ENCODE measurements at regions not wholly inside any gene's neighbourhood (a gene's known extent, or its start where the extent isn't known, plus 50 kb on each side); places are given as distances from the start of the nearest gene placed in this dataset.

DNA sequence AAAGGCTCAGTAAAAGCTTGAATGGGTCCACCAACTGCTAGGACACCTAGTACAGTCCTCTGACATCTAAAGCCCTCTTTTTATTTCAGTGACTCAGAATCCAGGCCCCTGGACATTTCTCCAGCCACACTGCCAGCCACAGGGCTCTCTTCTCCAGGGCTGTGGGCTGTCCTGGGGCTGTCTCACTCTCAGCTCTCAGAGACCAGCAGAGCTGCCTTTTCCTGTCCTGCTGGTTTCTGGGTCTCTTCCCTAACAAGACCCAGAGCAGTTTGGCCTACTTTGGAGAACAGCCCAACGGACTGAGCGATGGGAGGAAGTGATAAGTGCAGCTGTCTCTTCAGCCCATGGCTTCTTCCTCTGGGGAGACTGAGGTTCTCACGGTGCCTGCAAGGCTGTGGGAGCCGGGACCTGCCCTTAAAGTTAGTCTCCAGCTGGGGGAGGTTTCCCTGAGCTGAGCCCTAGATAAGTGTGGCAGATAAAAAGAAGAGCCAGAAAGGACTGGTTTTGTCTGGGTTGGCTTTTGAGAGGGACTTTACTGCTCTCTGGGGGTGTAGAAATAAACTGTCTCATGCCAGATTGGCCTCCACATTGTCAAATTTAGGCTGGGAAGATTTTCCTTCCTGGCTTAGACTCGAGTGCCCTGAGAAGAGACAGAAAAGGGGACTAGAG lies 979.8 kb downstream of the VRK1 start:
- TF ChIP-seq, protein P1, sequence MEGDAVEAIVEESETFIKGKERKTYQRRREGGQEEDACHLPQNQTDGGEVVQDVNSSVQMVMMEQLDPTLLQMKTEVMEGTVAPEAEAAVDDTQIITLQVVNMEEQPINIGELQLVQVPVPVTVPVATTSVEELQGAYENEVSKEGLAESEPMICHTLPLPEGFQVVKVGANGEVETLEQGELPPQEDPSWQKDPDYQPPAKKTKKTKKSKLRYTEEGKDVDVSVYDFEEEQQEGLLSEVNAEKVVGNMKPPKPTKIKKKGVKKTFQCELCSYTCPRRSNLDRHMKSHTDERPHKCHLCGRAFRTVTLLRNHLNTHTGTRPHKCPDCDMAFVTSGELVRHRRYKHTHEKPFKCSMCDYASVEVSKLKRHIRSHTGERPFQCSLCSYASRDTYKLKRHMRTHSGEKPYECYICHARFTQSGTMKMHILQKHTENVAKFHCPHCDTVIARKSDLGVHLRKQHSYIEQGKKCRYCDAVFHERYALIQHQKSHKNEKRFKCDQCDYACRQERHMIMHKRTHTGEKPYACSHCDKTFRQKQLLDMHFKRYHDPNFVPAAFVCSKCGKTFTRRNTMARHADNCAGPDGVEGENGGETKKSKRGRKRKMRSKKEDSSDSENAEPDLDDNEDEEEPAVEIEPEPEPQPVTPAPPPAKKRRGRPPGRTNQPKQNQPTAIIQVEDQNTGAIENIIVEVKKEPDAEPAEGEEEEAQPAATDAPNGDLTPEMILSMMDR (IDR thresholded peaks at IDR 0.05; ENCODE audit: insufficient read depth, low read length), result no peak
- TF ChIP-seq GABPA (IDR thresholded peaks at IDR 0.05; ENCODE audit: low read depth), result no peak
- TF ChIP-seq, protein P2, sequence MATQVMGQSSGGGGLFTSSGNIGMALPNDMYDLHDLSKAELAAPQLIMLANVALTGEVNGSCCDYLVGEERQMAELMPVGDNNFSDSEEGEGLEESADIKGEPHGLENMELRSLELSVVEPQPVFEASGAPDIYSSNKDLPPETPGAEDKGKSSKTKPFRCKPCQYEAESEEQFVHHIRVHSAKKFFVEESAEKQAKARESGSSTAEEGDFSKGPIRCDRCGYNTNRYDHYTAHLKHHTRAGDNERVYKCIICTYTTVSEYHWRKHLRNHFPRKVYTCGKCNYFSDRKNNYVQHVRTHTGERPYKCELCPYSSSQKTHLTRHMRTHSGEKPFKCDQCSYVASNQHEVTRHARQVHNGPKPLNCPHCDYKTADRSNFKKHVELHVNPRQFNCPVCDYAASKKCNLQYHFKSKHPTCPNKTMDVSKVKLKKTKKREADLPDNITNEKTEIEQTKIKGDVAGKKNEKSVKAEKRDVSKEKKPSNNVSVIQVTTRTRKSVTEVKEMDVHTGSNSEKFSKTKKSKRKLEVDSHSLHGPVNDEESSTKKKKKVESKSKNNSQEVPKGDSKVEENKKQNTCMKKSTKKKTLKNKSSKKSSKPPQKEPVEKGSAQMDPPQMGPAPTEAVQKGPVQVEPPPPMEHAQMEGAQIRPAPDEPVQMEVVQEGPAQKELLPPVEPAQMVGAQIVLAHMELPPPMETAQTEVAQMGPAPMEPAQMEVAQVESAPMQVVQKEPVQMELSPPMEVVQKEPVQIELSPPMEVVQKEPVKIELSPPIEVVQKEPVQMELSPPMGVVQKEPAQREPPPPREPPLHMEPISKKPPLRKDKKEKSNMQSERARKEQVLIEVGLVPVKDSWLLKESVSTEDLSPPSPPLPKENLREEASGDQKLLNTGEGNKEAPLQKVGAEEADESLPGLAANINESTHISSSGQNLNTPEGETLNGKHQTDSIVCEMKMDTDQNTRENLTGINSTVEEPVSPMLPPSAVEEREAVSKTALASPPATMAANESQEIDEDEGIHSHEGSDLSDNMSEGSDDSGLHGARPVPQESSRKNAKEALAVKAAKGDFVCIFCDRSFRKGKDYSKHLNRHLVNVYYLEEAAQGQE (IDR thresholded peaks at IDR 0.05; ENCODE audit: insufficient replicate concordance, low read depth), result no peak
- no peak for TF ChIP-seq SPI1 (IDR thresholded peaks at IDR 0.05; ENCODE audit: borderline replicate concordance, low read depth)
- no peak for TF ChIP-seq POLR2AphosphoS5 (IDR thresholded peaks at IDR 0.05; ENCODE audit: low read depth)
- Histone ChIP-seq H3K27me3 (ENCODE audit: insufficient read depth, poor library complexity, severe bottlenecking) (no peaks in the 10 kb centered on the region), H3K4me3 (replicated peaks; ENCODE audit: insufficient read depth, low read length) (no peak overlapping the region), H3K27ac (replicated peaks) (no peak overlapping the region)
- DNase-seq (ENCODE audit: low read depth in 1 of 2, low spot score in 1 of 2), result no peak

DNA sequence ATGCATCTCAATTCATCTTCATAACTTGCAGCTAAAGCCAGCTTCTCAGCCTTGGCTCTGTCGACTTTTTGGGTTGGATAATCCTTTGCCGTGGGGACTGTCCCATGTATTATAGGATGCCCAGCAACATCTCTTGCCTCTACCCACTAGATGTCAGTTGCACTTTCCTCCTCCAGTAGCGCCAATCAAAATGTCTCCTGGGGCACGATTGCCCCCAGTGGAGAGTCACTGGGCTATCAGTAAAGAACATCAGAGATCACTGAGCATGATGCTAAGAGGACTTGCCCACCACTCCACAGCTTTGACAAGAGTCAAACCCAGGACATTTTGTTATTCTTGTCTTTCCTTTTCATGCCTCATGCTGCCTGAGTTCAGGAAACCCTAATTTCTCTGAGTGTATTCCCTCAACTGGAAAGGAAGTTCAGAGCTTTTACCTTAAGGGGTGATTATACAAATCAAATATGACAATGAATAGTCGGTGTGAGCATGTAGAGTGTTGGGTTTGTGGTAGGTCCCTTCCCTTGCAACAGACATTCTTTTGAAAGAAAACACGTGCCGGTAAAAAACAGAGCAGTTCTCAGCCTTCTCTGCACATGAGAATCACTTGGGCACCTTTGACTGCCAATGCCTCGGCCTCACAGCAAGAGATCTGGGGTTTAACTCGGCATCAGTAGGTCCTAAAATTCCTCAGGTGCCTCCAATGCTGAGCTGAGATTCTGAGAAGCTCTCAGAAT lies 980.6 kb downstream of the VRK1 start:
- TF ChIP-seq, protein P2 (IDR thresholded peaks at IDR 0.05; ENCODE audit: insufficient replicate concordance, low read depth), result no peak
- no peak for TF ChIP-seq POLR2AphosphoS5 (IDR thresholded peaks at IDR 0.05; ENCODE audit: low read depth)
- no peak for TF ChIP-seq GABPA (IDR thresholded peaks at IDR 0.05; ENCODE audit: low read depth)
- no peak for TF ChIP-seq SPI1 (IDR thresholded peaks at IDR 0.05; ENCODE audit: borderline replicate concordance, low read depth)
- TF ChIP-seq, protein P1 (IDR thresholded peaks at IDR 0.05; ENCODE audit: insufficient read depth, low read length), result no peak
- no peaks in the 10 kb centered on the region for H3K27me3 ChIP-seq (ENCODE audit: insufficient read depth, poor library complexity, severe bottlenecking)

DNA sequence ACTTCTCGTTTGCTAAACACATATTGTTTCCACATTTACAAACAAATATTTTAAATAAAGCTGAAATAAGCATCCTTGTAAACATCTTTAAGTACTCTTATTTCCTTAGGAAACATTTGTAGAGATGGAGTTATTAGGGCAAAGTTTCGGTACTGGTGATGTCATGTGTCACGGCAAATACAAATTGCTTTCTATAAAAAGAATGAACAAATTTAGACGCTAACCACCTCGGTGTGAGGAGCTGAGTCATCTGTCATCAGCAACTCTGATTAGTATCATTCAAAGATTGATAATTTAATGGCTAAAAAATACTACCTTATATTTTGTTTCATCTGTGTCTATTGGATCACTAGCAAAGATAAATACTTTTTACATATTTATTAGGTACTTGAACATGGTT lies 982.0 kb downstream of the VRK1 start:
- TF ChIP-seq, protein P1 (IDR thresholded peaks at IDR 0.05; ENCODE audit: insufficient read depth, low read length), result no peak
- TF ChIP-seq, protein P2 (IDR thresholded peaks at IDR 0.05; ENCODE audit: insufficient replicate concordance, low read depth), result no peak
- TF ChIP-seq POLR2AphosphoS5 (IDR thresholded peaks at IDR 0.05; ENCODE audit: low read depth) (no peak), GABPA (IDR thresholded peaks at IDR 0.05; ENCODE audit: low read depth) (no peak), SPI1 (IDR thresholded peaks at IDR 0.05; ENCODE audit: borderline replicate concordance, low read depth) (no peak)
- DNase-seq (ENCODE audit: low read depth in 1 of 2, low spot score in 1 of 2), result no peak
- Histone ChIP-seq H3K27me3 (ENCODE audit: insufficient read depth, poor library complexity, severe bottlenecking) (no peaks in the 10 kb centered on the region), H3K27ac (replicated peaks) (no peak overlapping the region), H3K4me3 (replicated peaks; ENCODE audit: insufficient read depth, low read length) (no peak overlapping the region)

More for the DNA sequence above, 980.6 kb downstream of the VRK1 start:
- DNase-seq (ENCODE audit: low read depth in 1 of 2, low spot score in 1 of 2), result no peak
- H3K4me3 ChIP-seq (replicated peaks; ENCODE audit: insufficient read depth, low read length), result no peak overlapping the region
- H3K27ac ChIP-seq (replicated peaks), result no peak overlapping the region
